Loucy (cell line): ENCODE measurements at regions not wholly inside any gene's neighbourhood (a gene's known extent, or its start where the extent isn't known, plus 50 kb on each side); places are given as distances from the start of the nearest gene placed in this dataset.

Experiments used
- H2AFZ ChIP-seq: fragments of 200-600 bp; sonication (generic); 2 replicates; pipeline ENCODE4 v1.6.0; 2016; ENCODE audit warnings: antibody characterized with exemption, mild to moderate bottlenecking, low read length, moderate library complexity
- H3F3A ChIP-seq: fragments of 200-600 bp; 2 replicates; pipeline ENCODE4 v1.6.0; 2016; ENCODE audit warnings: antibody characterized with exemption, low read depth, mild to moderate bottlenecking
- H3K27me3 ChIP-seq: fragments of 200-600 bp; sonication (generic); 2 replicates; pipeline ENCODE4 v1.6.1; 2014; ENCODE audit warnings: low read length, mild to moderate bottlenecking; ENCODE audit not compliant: insufficient read depth, poor library complexity, severe bottlenecking
- H3K36me3 ChIP-seq: fragments of 200-600 bp; sonication (generic); 2 replicates; pipeline ENCODE4 v1.6.1; 2016; ENCODE audit warnings: low read length; ENCODE audit not compliant: insufficient read depth
- H3K4me1 ChIP-seq: fragments of 200-600 bp; sonication (generic); 2 replicates; pipeline ENCODE4 v1.5.1; 2014; ENCODE audit warnings: low read length, mild to moderate bottlenecking; ENCODE audit not compliant: insufficient read depth, poor library complexity, severe bottlenecking
- H3K4me2 ChIP-seq: fragments of 200-600 bp; sonication (generic); 2 replicates; pipeline ENCODE4 v1.6.0; 2014; ENCODE audit warnings: antibody characterized with exemption, low read length, low read depth, mild to moderate bottlenecking; ENCODE audit not compliant: poor library complexity, severe bottlenecking
- H3K4me3 ChIP-seq: fragments of 200-600 bp; sonication (generic); 2 replicates; pipeline ENCODE4 v1.5.1; 2014; ENCODE audit warnings: low read length, mild to moderate bottlenecking, mixed read lengths; ENCODE audit not compliant: poor library complexity, severe bottlenecking
- H3K79me2 ChIP-seq: fragments of 200-600 bp; sonication (generic); 2 replicates; pipeline ENCODE4 v1.6.1; 2014; ENCODE audit warnings: low read length; ENCODE audit not compliant: insufficient read depth
- H3K9ac ChIP-seq: fragments of 200-600 bp; sonication (generic); 2 replicates; pipeline ENCODE4 v1.6.0; 2014; ENCODE audit warnings: mild to moderate bottlenecking, low read depth, low read length, moderate library complexity; ENCODE audit not compliant: poor library complexity, severe bottlenecking
- H3K9me2 ChIP-seq: fragments of 200-600 bp; sonication (generic); replicated peaks from 2 replicates; pipeline ENCODE4 v1.6.1; 2016; ENCODE audit warnings: low read depth, low read length, mixed read lengths
- H3K9me3 ChIP-seq: fragments of 200-600 bp; sonication (generic); 2 replicates; pipeline ENCODE4 v1.6.1; 2014; ENCODE audit warnings: mild to moderate bottlenecking, antibody characterized with exemption, low read length, low read depth; ENCODE audit not compliant: insufficient read depth
- H4K20me1 ChIP-seq: fragments of 200-600 bp; sonication (generic); 2 replicates; pipeline ENCODE4 v1.6.0; 2014; ENCODE audit warnings: antibody characterized with exemption, low read length, mild to moderate bottlenecking; ENCODE audit not compliant: insufficient read depth, poor library complexity, severe bottlenecking
- EZH2phosphoT487 ChIP-seq: fragments of 200-600 bp; IDR thresholded peaks from 2 replicates; pipeline ENCODE4 v1.6.1; 2018; ENCODE audit warnings: antibody characterized with exemption, mild to moderate bottlenecking, moderate library complexity, borderline replicate concordance
- TF ChIP-seq, protein P1 (sequence below): fragments of 200-600 bp; sonication (generic); conservative IDR thresholded peaks from 2 replicates; pipeline ENCODE4 v1.5.1; 2014; ENCODE audit warnings: mild to moderate bottlenecking, antibody characterized with exemption, low read length

DNA sequence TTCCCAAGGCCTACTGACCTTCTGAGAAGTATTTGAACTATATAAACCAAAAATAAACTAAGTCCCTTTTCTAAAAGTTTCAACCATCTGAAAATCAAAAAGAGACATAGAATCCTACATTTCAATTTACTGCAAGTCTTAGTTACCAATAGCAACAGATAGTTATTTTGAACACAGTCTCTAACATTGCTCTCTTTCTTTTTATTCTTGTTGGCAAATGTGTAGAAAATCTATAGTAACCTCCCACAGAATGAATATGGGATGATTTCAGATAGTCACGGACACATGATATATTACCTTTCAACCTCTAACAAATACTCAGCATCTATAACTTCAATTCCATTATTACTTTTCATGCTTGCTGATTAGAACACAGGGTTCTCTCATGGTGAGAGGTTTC lies 68.9 kb upstream of the RAB3GAP2 start:
- Histone ChIP-seq H3K4me1 (no peaks in the 10 kb centered on the region), H2AFZ (no peak overlapping the region), H3K27me3 (no peaks in the 10 kb centered on the region), H3K4me3 (no peak overlapping the region), H4K20me1 (no peaks in the 10 kb centered on the region), H3K9ac (no peak overlapping the region), H3F3A (no peaks in the 10 kb centered on the region), H3K9me2 (no peaks in the 10 kb centered on the region), H3K4me2 (no peak overlapping the region), H3K36me3 (no peaks in the 10 kb centered on the region), H3K9me3 (no peaks in the 10 kb centered on the region), H3K79me2 (no peaks in the 10 kb centered on the region)
- no peak for TF ChIP-seq EZH2phosphoT487
- TF ChIP-seq, protein P1, sequence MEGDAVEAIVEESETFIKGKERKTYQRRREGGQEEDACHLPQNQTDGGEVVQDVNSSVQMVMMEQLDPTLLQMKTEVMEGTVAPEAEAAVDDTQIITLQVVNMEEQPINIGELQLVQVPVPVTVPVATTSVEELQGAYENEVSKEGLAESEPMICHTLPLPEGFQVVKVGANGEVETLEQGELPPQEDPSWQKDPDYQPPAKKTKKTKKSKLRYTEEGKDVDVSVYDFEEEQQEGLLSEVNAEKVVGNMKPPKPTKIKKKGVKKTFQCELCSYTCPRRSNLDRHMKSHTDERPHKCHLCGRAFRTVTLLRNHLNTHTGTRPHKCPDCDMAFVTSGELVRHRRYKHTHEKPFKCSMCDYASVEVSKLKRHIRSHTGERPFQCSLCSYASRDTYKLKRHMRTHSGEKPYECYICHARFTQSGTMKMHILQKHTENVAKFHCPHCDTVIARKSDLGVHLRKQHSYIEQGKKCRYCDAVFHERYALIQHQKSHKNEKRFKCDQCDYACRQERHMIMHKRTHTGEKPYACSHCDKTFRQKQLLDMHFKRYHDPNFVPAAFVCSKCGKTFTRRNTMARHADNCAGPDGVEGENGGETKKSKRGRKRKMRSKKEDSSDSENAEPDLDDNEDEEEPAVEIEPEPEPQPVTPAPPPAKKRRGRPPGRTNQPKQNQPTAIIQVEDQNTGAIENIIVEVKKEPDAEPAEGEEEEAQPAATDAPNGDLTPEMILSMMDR, result no peak

DNA sequence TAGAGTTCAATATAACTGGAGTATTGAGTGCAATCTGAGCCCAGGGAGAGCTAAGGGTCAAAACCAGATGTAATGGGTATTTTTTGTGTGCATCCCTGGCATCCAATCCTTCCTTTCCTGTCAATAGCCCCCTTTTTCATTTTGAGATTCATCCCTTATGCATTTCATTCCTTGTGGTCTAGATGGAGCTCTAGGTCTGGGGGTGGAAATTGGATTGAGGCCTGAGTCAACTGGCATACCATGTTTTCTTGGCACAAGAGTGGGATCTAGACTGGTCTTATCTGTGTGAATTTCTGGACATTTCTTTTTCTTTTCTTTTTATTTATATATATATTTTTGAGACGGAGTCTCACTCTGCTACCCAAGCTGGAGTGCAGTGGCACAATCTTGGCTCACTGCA lies 67.3 kb upstream of the RAB3GAP2 start:
- Histone ChIP-seq H3K79me2 (no peaks in the 10 kb centered on the region), H3K9ac (no peak overlapping the region), H3K9me3 (no peaks in the 10 kb centered on the region), H4K20me1 (no peaks in the 10 kb centered on the region), H3K36me3 (no peaks in the 10 kb centered on the region), H3K4me2 (no peak overlapping the region), H3K4me1 (no peaks in the 10 kb centered on the region), H3K9me2 (no peaks in the 10 kb centered on the region), H3K4me3 (no peak overlapping the region), H2AFZ (no peak overlapping the region), H3F3A (no peaks in the 10 kb centered on the region), H3K27me3 (no peaks in the 10 kb centered on the region)
- TF ChIP-seq EZH2phosphoT487, result no peak
- TF ChIP-seq, protein P1, result no peak

DNA sequence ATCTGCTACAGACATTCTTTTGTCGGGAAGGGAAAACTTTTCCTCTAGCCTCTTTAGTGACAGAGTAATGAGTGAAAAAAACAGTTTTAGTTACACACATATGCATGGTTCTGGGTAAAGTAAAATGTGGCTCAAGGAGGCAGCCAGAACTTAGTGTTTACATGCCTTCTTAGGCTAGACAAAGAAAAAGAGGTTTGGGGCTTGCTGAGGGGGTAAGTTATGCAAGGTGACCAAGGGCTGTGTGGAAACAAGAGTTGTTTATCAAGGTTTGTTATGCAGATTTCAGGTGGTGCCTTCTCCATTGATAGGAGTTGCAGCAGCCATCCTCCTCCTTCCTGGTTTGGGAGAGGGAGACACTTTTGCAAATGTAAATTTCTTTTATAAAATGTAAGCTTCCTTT lies 66.5 kb upstream of the RAB3GAP2 start:
- TF ChIP-seq, protein P1, result no peak
- TF ChIP-seq EZH2phosphoT487, result no peak
- H3K4me3 ChIP-seq, result no peak overlapping the region
- no peaks in the 10 kb centered on the region for H3K9me3 ChIP-seq
- no peaks in the 10 kb centered on the region for H3F3A ChIP-seq
- H3K9me2 ChIP-seq, result no peaks in the 10 kb centered on the region
- no peak overlapping the region for H2AFZ ChIP-seq
- H3K36me3 ChIP-seq, result no peaks in the 10 kb centered on the region
- no peaks in the 10 kb centered on the region for H3K4me1 ChIP-seq
- no peaks in the 10 kb centered on the region for H4K20me1 ChIP-seq
- H3K9ac ChIP-seq, result no peak overlapping the region
- H3K4me2 ChIP-seq, result no peak overlapping the region
- H3K79me2 ChIP-seq, result no peaks in the 10 kb centered on the region
- no peaks in the 10 kb centered on the region for H3K27me3 ChIP-seq
